HuH-7 (cell line): ENCODE measurements at regions not wholly inside any gene's neighbourhood (a gene's known extent, or its start where the extent isn't known, plus 50 kb on each side); places are given as distances from the start of the nearest gene placed in this dataset.

ENCODE experiments used
- DNase-seq: peaks from one replicate; pipeline ENCODE4 v3.0.0; 2011; ENCODE audit warnings: low spot score

- no peak for DNase-seq
Measured at GRCh38 chr7:106808967-106809635, 56.0 kb upstream of the PIK3CG start.

GRCh38 chr7:106811472-106811871, 53.6 kb upstream of the PIK3CG start:
- DNase-seq = no peak

GRCh38 chr7:106812027-106812643, 52.9 kb upstream of the PIK3CG start:
- no peak for DNase-seq

GRCh38 chr7:106813705-106814305, 51.3 kb upstream of the PIK3CG start:
- DNase-seq = no peak

- DNase-seq = no peak
Measured at GRCh38 chr7:106814887-106815286, 50.2 kb upstream of the PIK3CG start.
